H7 (cell line): ENCODE measurements at regions not wholly inside any gene's neighbourhood (a gene's known extent, or its start where the extent isn't known, plus 50 kb on each side); places are given as distances from the start of the nearest gene placed in this dataset.
A peak's percentile ranks its signal among the peaks of the same experiment; 100 is the strongest.

Source experiments
- DNase-seq: peaks from one replicate; pipeline ENCODE4 v3.0.0; 2012
- H3K27me3 ChIP-seq: 2 replicates; pipeline ENCODE4 v1.6.0; 2011; ENCODE audit warnings: mild to moderate bottlenecking, low read length; ENCODE audit not compliant: control insufficient read depth, insufficient read depth
- H3K36me3 ChIP-seq: replicated peaks from 2 replicates; pipeline ENCODE4 v1.5.1; 2011; ENCODE audit warnings: low read length; ENCODE audit not compliant: control insufficient read depth, insufficient read depth
- H3K4me3 ChIP-seq: 2 replicates; pipeline ENCODE4 v1.5.1; 2011; ENCODE audit warnings: low read depth, mild to moderate bottlenecking, control low read depth, low read length, moderate library complexity; ENCODE audit not compliant: insufficient read depth

DNA sequence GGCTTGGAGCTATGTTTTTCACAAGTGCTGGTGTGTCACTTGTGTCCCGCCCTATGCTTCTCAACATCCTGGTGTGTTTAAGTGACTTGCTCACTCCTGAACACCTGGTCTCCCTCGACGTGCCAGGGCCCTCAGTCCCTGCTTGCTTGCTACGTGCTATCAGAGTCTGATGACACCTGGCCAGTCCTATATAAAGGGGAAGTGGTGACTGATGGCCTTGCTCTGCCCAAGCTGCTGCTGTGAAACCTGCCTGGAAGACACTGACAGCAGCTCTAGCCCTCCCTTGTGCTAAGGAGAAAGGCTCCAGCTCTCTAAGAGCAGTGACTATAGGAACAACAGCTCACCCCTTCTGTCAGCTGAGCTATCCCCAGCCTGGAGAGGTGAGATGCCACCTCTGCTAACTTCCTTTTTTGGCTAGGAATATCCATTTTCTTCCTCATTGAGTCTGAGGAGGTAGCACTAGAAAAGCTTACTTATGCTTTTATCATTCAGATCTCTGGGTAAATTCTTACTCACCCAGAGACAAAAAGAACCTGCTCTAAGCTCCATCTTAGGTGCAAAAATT lies 77.2 kb upstream of the PLXNA4 start:
- Histone ChIP-seq H3K27me3 (no peaks in the 10 kb centered on the region), H3K36me3 (no peaks in the 10 kb centered on the region), H3K4me3 (no peak overlapping the region)
- DNase-seq: no peak

DNA sequence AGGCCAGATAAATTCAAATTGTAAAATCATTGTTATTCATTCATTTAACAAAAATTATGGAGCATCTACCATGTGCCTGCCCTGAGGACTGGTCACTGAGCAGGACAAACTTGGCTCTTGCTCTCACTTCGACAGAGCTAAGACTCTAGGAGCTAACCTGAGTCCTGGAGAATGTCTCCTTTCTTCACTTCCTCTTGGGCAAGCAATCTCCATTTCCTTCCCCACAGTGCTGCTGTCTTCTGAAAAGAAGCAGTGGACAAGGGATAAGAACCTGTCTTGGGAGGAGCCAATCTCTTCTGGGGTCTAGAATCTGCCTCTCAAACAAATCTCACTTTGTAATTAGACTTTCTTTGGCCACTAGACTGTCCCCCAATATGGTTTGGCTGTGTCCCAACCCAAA lies 76.2 kb upstream of the PLXNA4 start:
- H3K27me3 ChIP-seq: no peaks in the 10 kb centered on the region
- H3K4me3 ChIP-seq: no peak overlapping the region
- H3K36me3 ChIP-seq: no peaks in the 10 kb centered on the region
- DNase-seq: no peak

DNA sequence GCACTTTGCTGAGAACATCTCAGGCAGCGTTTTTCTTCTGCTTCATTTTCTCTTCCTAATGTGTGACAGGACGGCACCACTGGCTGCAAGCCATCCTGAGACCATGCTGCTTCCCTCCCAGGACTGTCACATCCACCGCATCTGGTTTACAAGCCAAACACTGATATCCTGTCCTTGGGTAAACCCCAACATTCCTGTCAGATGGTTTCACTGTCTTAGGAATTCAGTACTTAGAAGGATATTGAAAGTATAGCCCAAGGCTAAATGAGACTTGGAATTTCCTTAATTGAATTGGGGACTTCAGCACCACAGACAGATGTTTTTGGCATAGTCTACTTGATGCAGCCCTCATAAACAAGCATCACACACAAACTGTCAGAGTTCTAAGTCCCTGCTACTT lies 74.2 kb upstream of the PLXNA4 start:
- Histone ChIP-seq H3K27me3 (no peaks in the 10 kb centered on the region), H3K4me3 (no peak overlapping the region), H3K36me3 (no peaks in the 10 kb centered on the region)
- no peak for DNase-seq

DNA sequence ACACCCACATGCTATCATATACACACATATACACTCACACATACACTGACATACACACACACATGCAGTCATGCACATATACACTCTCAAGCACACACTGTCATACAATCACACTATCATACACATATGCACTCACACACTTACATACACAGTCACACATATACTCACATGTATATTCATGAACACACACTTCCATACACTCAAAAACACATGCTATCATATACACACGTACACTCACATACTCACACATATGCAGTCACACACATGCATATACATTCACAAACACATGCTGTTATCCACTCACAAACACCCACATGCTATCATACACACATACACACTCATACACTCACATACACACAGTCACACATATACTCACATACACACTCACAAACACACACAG lies 71.0 kb upstream of the PLXNA4 start:
- no peaks in the 10 kb centered on the region for H3K27me3 ChIP-seq
- DNase-seq: no peak
- H3K4me3 ChIP-seq: no peak overlapping the region
- no peaks in the 10 kb centered on the region for H3K36me3 ChIP-seq

DNA sequence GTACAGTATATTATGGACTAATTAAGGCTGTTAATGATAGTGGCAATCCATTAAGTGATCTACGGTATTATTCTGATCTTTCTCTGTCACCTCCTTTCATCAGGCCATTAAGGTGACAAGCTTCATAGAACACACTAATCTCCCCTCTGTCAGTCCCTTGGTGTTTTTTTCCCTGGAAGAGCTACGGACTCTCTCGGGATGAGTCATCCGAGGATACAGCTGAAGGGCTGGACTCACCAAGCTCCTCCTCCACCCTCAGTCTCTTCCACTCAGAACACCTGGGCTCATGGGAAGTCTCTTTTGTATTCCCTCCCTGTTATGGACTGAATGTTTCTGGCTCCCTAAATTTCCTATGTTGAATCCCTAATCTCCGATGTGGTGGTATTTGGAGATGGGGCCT lies 69.8 kb upstream of the PLXNA4 start:
- no peak for DNase-seq
- Histone ChIP-seq H3K27me3 (no peaks in the 10 kb centered on the region), H3K4me3 (no peak overlapping the region), H3K36me3 (no peaks in the 10 kb centered on the region)

DNA sequence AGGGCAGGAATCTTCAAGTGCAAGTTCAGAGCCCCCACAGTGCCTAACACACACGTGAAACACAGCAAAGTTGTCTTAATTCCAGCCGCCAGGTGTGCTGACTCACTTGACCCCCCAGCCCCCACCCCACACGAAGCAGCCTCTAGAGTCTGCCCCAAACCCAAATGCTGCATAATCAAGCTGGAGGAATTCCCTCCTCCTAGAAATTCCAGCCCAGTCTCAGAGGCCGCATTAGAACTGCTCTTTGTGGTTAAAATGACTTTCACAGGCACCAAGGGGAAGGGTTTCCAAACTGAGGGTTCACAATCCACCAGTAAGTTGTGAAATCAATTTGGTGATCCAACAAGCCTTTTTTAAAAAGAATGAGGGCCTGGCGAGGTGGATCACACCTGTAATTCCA lies 67.0 kb upstream of the PLXNA4 start:
- peak; percentile 22 for DNase-seq
- Histone ChIP-seq H3K36me3 (no peaks in the 10 kb centered on the region), H3K4me3 (no peak overlapping the region), H3K27me3 (no peaks in the 10 kb centered on the region; the same call in 1 of the 2 replicates)

DNA sequence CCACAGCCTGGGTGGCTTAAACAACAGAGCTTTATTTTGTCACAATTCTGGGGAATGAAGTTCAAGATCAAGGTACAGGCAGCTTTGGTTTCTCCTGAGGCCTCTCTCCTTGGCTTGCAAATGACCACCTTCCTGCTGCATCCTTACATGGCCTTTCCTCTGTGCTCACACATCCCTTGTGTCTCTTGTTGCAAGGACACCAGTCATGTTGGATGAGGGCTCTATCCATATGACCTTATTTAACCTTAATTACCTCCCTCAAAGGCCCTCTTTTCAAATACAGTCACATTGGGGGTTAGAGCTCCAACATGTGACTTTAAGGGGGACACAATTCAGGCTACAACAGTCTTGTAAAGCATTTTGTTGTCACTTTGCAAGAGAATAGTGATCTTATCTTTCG lies 65.0 kb upstream of the PLXNA4 start:
- no peak for DNase-seq
- H3K4me3 ChIP-seq: no peak overlapping the region
- H3K27me3 ChIP-seq: no peaks in the 10 kb centered on the region; the same call in none of the 2 replicates
- H3K36me3 ChIP-seq: no peaks in the 10 kb centered on the region

DNA sequence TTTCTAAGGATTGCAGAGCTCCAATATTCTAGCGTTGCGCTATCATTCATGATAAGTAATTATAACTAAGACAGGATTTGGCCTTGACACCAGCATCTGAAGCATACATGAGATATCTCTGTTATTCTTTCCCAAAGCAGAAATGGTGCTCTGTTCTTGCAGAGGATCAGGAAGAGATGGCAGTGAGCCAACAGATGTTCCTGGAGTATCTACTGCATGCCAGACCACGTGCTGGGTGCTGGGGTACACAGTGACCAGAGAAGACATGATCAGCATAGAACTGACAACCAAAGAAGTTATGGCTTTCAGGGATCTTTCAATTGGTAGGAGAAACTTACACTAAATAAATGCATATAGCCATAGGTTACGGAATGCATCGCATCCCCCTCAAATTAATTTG lies 63.7 kb upstream of the PLXNA4 start:
- H3K4me3 ChIP-seq: no peak overlapping the region
- DNase-seq: no peak
- no peaks in the 10 kb centered on the region for H3K36me3 ChIP-seq
- no peaks in the 10 kb centered on the region; the same call in none of the 2 replicates for H3K27me3 ChIP-seq

DNA sequence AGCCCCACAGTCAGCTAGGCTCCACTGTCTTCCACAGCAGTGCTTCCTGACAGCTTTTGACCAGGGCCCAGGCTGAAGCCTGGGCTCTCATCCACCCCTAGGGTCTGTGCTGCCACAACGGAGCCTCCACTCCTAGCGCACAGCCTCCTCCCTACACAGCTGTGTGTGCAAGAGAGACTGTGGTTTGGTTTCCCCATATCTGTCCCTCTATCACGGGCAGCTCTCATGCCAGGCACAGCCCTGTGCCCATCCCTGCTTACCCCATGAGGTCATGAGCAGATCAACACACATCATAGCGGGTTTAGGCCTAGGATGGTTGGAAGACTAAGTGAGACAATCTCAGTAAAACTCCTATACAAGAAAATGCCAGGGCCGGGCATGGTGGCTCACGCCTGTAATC lies 61.7 kb upstream of the PLXNA4 start:
- DNase-seq: no peak
- no peaks in the 10 kb centered on the region; the same call in none of the 2 replicates for H3K27me3 ChIP-seq
- no peak overlapping the region for H3K4me3 ChIP-seq
- H3K36me3 ChIP-seq: no peaks in the 10 kb centered on the region

DNA sequence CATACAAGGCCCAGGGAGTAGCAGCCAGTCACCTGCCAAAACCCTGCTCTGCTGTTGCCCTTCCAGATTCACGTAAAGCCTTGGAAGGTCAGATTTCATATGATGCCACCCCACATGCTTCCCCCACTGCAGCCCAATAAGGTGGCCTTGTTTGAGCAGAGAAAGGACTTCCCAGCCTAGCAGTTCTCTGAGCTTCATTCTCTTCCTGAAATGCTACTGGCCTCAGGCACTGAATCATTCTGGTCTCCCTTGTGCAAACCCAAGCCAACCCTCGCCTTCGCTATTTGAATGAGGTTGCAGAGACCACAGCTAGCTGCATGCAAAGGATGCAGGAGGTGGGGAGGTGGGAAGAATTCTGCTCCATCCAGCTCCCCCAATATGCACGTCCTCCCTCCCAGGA lies 60.3 kb upstream of the PLXNA4 start:
- H3K27me3 ChIP-seq: no peaks in the 10 kb centered on the region; the same call in none of the 2 replicates
- H3K36me3 ChIP-seq: no peaks in the 10 kb centered on the region
- no peak for DNase-seq
- H3K4me3 ChIP-seq: no peak overlapping the region

DNA sequence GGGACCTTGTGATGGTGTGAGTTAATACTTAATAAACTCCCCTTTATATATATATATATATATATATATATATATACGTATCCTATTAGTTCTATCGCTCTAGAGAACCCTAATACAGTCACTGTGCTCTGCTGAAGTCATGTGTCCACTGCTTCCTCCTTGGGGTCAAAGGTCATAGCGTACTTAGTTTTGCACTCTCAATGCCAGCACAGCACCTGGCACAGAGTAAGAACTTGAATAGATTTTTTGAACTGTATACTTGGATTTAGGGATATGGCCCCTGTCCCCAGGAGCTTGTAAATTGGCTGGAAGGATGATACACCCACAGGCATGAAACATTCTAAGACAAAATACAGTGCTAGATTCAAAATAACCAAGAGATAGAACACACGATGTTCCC lies 58.9 kb upstream of the PLXNA4 start:
- H3K36me3 ChIP-seq: no peaks in the 10 kb centered on the region
- no peak overlapping the region for H3K4me3 ChIP-seq
- no peak for DNase-seq
- H3K27me3 ChIP-seq: no peaks in the 10 kb centered on the region; the same call in none of the 2 replicates

DNA sequence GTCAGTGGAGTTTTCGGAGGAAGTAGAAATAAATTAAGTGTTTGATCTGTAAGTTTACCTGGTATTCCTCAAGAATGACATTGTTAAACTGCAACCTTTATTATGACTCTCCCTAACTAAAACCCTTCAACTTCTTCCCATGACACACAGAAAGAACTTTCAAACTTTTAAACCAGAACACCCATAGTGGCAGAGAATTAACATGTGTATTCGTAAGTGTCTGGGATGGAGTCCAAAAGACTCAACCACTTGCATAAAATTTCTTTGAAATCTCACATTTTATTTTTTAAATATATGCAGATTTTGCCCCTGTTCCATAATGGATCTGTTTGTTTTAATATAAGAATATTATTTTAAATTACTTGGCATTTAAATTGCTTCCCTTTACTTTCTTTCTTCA lies 54.6 kb upstream of the PLXNA4 start:
- DNase-seq: no peak
- H3K36me3 ChIP-seq: no peaks in the 10 kb centered on the region
- H3K27me3 ChIP-seq: no peaks in the 10 kb centered on the region
- no peak overlapping the region for H3K4me3 ChIP-seq
